HG03095 (cell line): ENCODE measurements at regions not wholly inside any gene's neighbourhood (a gene's known extent, or its start where the extent isn't known, plus 50 kb on each side); places are given as distances from the start of the nearest gene placed in this dataset.

ENCODE experiments used
- ATAC-seq: cut with Tn5 transposase; IDR thresholded peaks from one replicate; pipeline ENCODE4 v1.9.1; 2021; ENCODE audit warnings: moderate library complexity; ENCODE audit not compliant: unreplicated experiment

DNA sequence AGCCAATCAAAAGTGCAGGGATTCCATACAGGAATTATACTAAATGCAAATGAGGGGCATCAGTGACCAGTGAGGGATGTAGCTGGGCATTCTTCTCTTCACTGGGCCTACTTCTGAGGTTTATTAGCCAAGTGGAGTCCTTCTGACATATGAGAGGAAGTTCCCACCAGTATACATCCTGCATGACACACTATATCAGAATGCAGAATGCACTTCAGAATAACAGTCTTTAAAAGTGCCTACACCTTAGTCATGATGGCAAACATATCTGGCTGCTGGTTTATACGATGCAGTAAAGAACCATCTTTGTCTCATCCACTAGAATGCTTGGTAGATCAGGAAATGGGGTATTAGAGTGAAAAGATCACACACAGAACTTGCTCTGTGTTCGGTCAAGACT, 180.3 kb upstream of the PPARGC1A start:
- no peak for ATAC-seq

DNA sequence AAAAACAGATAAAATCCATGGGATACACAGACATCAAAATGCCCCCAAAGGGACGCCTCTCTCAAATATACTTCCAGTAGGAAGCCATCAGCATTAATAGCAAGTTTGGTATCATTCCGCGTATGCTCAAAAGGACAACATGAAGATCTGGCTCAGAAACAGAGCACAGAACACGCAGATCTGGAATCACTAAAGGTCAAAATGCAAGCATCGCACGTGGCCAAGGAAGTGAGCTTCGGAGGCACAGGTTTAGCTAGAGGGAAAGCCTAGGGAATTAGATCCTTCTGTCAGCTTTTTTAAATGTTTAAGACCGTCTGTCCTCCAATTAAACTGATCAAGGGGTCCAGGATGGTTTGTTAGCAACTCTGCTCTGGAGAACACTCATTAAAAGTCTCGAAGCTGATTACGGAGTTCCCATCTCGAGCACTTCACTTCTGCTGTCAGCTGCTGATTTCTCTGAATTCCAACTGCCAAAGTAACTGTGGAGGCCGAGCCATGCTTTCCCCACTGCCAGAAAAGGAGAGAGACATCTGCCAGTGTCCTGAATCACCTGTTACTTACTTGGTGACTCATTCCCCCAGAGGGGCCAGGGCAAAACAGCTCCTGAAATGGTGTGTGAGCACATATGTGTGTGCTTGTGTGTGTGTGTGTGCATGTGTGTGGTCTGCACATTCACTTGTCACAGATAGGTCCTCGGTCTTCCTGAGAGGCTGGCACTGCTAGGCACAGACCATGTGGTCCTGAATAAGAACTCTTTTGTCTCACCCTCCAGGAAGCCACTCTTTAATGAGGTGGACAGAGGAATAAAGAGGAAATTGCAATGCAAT, 177.7 kb upstream of the PPARGC1A start:
- no peak for ATAC-seq

DNA sequence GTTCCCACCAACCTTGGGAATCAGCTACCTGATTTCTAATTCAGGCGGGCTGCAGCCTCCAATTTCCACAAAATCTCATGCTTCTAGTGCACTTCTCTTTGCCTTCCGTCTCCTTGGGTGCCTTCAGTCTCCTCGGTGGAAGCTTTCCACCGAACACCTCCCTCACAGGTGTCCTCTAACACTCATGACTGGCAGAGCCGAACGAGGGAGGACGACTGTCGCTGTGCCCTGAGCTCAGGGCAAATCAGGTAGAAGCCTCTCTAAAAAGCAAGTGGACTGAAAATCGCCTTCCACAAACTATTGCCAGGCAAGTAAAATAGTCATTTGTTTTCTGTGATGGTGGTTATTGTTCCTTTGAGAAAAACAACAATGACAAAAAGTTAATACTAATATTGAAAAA, 176.1 kb upstream of the PPARGC1A start:
- no peak for ATAC-seq

DNA sequence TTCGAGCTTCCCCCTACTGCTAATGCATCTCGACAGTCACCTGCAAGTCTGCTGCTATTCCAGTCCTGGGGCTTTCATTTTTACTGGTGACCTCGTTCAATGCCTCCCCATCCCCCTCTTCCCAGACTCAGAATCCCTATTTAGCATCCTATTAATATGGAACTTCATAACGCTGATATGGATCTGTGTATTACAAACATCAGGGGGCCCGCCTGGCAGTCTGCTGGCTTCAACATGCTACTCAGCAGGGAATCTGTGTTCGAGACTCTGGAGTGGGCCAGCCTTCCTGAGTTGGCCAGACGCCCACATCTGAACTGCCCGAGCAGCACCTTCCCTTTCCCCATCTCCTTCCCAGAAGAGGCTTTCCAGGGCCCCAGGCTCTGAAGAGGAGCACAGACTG, 173.9 kb upstream of the PPARGC1A start:
- no peak for ATAC-seq

DNA sequence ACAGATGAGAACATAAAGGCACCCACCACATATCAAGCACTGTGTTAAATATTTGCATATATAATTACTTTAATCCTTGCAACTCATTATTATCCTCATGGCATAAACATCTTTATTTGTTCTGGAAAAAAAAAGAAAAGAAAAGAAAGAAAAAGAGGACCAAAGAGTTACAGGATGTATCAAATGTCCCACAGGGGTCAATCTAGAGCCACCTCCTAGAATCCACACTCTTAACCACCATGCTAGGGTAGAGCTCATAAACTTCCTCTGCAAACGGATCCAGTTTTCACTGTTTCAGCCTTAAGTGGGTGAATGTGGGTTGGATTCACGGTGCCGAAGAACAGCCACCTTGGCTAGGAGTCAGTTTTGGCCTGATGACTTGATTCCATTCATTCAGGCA, 171.1 kb upstream of the PPARGC1A start:
- no peak for ATAC-seq

GRCh38 chr4:24059839-24060238, 170.0 kb upstream of the PPARGC1A start:
- no peak for ATAC-seq

GRCh38 chr4:24057915-24058559, 168.2 kb upstream of the PPARGC1A start:
- no peak for ATAC-seq

DNA sequence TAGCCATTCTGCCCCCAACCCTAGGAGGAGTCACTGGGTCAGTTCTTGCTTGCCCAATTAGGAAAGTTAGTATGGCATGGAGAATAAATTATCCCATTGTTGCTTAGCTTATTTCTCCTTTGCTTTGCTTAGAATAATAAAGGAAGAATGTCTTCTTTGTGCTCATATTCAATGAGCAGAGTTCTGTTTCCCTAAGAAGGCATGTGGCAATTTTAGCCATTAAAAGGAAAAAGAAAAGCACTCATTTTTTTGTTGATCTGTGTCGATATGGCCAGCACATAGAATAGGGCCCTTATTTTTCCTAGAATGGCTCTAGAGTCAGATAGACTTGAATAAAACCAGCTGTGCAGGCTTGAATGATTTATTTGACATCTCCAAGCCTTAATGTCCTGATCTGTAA, 166.4 kb upstream of the PPARGC1A start:
- no peak for ATAC-seq

- no peak for ATAC-seq
These were observed 165.8 kb upstream of the PPARGC1A start for GRCh38 chr4:24055623-24056022.

- ATAC-seq: no peak
These were observed 165.1 kb upstream of the PPARGC1A start for GRCh38 chr4:24054910-24055309.

- ATAC-seq: no peak
These were observed 164.1 kb upstream of the PPARGC1A start for GRCh38 chr4:24053934-24054333.

DNA sequence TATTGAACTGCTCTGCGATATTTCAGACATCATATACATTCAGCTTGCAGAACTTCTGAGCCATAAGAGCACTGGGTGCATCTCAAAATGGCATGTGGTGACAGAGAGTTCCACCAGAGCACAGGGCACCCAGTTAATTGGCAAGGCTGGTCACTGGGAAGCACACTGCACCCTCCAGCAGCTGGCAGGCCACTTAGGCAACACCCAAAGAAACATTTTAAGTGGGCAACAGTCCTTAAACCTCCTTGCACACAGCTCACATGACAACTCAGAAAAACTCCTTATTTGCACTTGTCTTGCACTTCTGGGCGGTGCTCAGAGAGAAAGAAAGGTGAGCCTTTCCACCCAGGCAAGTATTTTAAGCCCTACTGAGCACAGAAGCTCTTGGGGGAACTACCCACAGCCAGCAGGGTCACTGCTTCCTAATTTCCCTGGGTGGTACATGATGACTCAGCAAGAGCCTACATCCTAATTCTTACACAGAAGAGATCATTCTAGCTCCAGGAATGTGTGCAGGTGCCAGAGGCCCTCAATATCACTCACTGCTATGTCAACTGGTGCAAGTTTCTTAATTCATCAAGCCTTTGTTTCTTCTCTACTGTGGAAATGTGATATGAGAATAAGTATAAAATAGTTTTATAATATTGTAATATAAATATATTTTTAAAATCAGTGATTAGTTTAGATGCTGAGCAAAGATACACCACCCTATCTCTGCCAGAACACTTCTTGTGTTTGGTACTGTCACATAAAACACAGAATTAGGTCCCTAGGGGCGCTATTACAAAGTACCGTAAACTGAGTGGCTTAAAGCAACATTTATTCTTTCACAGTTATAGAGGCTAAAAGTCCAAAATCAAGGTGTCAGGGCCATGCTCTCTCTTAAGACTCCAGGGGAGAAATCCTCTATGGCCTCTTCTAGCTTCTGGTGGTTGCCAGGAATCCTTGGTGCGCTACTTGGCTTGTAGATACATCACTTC, 155.1 kb upstream of the PPARGC1A start:
- ATAC-seq: no peak

- ATAC-seq: no peak
These were observed 152.2 kb upstream of the PPARGC1A start for GRCh38 chr4:24042094-24042493.

DNA sequence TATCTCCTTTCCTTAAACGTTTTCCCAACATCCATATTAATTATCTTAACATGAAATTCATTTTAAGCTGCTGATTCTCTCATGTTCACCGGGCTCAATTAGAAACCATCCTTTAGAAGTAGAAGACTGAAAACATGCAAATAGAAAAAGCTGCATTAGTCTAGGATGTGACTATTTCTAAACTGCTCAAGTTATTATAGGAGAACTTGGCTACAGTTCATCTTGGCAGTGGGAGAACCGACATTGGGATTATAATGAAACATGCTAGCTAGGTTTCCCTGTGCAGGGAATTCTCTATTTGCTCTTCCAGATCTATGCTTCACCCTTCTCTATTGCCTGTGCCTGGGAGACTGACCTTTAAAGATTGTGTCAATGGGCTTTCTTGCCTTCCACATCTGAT, 151.0 kb upstream of the PPARGC1A start:
- no peak for ATAC-seq

DNA sequence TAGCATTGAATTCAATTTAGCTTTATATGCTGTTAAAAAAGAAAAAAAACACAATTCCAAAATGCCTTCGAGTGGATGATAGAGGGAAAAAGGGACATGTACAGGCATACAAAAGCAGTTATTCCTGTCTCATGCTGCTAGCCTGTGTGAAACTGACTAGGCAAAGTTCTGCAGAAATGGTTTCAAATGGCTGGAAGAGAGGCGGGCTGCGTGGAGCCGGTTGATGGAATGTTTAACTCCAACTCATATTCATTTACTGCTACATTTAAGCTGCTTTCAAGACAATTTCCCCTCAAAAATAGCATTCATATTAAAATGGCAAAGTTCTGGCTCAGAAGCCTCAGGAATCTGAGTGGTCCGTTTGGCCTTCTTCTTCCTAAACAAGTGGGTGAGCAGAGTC, 143.8 kb upstream of the PPARGC1A start:
- ATAC-seq: no peak

- ATAC-seq: no peak
These were observed 142.6 kb upstream of the PPARGC1A start for GRCh38 chr4:24032371-24032989.

GRCh38 chr4:24026596-24026995, 136.7 kb upstream of the PPARGC1A start:
- ATAC-seq: no peak

- no peak for ATAC-seq
These were observed 134.8 kb upstream of the PPARGC1A start for GRCh38 chr4:24024605-24025004.

GRCh38 chr4:24024157-24024556, 134.3 kb upstream of the PPARGC1A start:
- ATAC-seq: no peak

- no peak for ATAC-seq
These were observed 125.9 kb upstream of the PPARGC1A start for GRCh38 chr4:24015782-24016181.
